NCI-H524 (cell line): ENCODE measurements at regions not wholly inside any gene's neighbourhood (a gene's known extent, or its start where the extent isn't known, plus 50 kb on each side); places are given as distances from the start of the nearest gene placed in this dataset.

Experiments
- DNase-seq, 2 experiments: peaks; one replicate each; lab custom pipeline; 2025; lab: John Stamatoyannopoulos, UW

DNA sequence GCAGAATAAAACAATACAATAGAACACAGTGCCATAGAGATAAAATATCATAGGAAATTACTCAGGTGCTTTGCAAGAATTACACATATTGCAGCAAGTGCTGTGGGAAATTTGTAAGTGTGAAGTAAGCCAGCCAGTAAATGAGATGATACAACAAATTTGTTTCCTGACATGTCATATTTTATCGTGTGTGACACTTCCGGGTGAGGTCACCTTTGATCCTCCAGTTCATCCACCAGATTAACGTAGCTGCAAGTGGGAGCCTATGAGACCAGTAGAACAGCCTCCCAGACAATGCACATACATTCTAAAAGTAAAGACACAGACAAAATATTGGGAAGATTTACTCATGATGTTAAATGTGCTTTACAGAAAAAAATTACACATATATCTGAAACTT lies 72.2 kb downstream of the PRDM9 start:
- no peak for DNase-seq

DNA sequence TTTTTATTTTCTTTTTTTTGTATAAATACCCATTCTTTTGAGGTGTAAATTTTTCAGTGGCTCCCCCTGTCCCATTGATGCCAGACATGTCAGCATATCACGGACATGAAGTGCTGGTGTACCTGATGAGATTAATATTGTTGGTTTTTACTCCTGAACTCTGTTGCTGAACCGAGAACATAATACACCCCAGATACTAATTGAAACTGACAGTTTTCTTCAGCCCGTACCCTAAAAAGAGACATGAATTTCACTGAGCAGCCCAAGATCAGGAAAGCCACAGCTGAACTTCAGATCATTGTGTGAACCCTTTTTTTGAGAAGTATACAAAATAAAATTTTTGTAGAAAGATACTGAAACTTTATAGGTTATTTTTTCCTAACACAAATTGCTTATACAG lies 75.7 kb downstream of the PRDM9 start:
- no peak for DNase-seq

DNA sequence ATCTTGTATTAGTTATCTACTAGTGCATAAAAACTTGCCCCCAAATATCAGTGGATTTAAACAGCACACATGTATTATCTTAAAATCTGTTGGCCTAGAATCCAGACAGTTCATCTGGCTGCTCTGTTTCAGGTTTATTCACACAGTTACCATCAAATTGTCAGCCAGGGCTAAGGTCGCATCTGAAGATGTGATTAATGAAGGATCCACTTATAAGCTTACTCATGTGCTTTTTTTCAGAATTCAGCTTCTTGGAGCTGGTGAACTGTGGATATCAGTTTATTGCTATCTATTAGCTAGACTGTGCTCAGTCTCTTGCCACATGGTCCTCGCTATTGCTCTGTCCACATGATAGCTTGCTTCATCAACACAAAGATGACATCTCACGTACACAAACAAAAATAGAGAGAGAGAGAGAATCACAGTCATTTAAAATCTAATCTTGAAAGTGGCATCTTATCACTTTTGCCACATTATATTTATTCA lies 81.5 kb downstream of the PRDM9 start:
- DNase-seq: no peak

DNA sequence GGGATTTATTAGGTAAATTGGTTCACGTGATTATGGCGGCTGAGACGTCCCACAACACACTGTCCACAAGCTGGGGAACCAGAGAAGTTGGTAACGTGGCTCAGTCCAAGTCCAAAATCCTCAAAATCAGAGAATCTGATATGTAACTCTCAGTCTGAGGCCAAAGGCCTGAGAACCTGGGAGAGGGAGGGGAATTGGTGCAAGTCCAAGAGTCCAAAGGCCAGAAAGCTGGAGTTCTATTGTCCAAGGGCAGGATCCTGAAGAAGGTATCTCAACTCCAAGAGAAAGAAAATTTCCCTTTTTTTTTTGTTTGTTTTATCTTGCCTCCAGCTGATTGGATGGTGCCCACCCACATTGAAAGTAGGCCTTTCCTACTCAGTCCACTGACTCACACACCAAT lies 83.8 kb downstream of the PRDM9 start:
- no peak for DNase-seq

DNA sequence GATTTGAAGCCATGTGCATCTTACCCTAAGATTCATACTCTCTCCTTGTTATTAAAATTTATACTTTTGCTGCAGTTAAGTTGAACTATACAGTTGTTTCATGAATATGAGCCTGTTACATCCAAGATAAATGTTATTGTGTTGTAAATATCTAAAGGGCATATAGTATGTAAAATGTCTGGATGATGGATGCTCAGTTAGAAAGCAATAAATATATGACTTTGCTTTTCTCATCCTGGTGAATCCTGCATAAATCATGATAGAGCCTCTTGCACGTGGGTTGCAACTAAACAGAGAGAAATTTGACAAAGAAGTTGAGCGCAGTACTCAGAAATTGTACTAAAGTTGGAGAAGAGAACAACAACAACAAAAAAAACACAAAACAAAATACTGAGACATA lies 99.5 kb downstream of the PRDM9 start:
- no peak for DNase-seq

DNA sequence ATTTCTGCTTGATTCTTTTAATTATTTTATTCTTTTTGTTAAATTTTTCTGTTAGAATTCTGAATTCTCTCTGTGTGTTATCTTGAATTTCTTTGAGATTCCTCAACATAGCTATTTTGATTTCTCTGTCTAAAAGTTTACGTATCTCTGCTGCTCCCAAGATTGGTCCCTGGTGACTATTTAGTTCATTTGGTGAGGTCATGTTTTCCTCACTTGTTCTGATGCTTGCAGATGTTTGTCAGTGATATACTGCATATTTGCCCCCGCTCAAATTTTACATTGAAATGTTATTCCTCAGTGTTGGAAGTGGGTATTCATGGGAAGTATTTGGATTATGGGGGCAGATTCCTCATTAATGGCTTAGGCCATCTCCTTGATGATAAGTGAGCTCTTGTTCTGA lies 105.3 kb downstream of the PRDM9 start:
- DNase-seq: no peak

DNA sequence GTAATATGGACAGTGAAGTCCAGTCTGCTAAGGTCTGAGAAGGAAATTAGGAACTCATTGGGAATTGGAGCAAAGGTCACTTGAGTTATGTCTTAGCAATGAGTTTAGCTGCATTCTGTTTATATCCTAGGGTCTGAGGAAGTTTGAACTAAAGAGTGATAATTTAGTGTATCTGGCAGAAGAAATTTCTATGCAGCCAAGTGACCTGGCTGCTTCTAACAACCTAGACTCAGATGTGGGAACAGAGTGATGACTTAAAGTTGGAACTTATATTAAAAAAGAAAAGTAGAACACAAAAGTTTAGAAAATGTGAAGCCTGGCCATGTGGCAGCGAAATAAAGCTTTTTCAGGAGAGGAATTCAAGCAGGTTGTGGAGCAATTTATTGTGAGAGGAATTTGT lies 106.2 kb downstream of the PRDM9 start:
- DNase-seq: no peak

DNA sequence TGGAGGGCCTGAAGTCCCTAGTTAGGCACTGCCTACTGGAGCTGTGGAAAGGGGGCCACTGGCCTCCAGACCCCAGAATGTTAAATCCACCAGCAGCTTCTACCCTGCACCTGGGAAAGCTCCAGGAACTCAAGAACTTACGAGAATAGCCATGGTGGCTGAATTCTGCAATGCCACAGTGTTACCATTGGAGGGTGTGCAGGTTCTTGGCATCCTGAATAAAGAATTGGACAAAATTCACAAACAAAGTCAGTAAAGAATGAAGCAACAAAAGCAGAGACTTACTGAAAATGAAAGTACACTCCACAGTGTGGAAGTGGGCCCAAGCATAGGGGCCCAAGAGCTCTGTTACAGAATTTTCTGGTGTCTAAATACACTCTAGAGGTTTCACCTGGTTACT lies 107.0 kb downstream of the PRDM9 start:
- DNase-seq: no peak

DNA sequence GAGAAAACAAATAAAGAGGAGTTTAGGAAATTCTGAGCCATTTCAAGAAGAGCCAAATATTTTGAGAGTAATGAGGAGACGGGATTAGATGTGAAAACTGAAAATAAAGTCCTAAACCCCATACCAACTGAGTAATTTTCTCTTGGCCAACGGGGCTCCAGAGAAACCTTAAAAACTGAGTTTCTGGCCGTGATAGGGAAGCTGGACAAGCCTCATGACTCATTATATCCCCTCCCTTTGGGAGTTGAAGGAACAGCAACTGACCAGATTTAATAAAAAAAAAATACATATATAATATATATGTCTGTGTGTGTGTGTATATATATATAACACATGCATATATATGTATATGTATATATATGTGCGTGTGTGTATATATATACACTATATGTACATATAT lies 119.6 kb downstream of the PRDM9 start:
- DNase-seq: no peak

DNA sequence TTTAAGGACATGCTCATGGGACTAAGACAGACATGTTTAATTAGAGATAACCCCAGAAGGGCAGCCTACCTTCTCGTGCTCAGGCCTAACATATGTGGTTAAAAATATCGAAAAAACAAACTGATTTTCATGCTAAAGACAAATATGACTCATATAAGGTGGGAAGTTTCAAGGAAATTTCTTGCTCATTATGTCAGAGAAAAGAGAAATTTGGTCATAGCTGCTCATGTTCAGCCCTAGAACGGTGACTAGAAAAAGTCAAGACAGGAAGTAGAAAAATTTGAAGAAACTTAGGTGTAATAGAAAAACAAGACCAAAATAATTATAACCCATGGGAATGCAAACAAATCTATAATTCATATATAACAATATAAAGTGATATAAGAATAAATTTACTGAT lies 120.6 kb downstream of the PRDM9 start:
- no peak for DNase-seq

DNA sequence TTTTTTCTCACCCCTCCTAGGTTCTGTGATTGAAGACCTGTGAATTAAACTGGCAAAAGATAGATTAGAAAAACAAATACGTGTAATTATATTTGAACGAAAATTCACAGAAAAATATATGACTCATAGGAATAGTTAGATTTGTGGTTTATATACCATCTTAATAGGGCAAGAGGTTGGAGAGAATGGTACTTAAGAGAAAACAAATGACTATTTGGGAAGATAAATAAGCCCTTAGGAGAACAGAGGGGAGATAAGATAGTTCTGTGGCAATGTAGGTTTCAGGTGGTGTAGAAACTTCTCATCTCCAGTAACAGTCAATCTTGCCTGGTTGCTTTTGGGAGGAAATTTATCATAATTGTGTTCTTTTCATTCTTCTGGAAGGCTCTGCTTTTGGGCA lies 122.0 kb downstream of the PRDM9 start:
- DNase-seq: no peak

DNA sequence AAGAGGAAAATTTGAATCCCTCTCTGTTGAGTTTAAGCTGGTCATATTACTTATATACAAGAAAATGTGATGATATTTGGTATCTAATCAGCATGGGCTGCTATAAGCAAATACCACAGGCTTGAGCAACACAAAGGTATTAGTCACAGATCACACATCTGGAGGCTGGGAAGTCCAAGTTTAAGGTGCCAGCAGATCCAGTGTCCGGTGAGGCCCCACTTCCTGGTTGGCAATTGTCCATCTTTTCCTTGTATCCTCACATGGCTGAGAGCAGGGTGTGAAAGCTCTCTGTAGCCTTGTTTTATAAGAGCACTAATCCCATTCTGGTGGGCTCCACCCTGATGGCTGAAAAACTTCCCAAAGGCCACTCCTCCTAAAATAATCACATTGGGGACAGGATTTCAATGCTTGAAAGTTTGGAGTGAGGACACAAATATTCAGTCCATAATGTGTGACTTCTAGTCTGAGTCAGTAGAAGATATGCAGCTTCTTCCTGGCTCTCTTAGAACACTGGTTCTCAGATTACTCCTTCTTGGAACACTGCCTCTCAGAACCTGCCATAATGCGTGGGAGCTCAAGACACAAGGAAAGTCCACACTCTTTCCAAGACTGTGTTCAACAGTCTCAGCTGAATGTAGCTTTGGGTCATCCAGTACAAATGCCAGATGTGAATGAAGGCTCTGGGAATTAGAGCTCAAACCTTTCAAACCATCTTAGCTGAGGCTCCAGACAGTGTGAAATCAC lies 124.1 kb downstream of the PRDM9 start:
- no peak for DNase-seq

DNA sequence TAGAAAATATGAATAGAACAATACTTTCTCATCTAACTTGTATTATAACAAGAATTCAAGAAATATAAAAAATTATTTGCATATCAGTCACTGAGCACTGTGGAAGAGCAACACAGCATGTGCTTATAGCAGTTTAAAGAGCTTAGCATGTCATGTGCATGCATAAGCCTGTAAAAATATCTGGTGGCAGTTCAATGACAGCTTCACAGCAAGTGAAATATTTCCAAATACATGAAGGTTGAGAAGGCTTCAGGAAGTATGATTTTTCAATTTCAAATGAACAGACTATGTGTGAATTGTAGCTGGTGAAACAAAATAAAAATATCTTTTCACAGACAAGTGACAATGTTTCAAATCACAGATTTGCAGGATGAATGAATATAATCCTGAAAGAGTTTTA lies 128.5 kb downstream of the PRDM9 start:
- no peak for DNase-seq

DNA sequence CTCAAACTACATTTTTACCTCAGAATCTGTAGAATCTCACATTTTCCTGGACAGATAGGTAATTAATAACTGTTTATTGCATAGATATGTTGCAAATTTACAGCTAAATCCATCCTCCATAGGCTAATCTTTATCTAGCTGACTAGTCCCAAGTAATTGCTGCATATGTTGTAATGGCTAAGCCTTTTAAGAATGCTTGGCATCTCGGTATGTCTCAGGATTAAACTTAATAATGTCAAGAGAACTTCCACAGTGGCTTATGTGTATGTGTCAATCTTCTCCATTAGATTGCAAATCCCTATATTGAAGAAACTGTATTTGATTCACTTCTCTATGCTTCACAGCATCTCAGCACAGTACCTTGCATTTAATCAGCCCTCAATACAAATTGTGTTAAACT lies 131.9 kb downstream of the PRDM9 start:
- DNase-seq: peak in 1 of 2 experiments; percentile 64

DNA sequence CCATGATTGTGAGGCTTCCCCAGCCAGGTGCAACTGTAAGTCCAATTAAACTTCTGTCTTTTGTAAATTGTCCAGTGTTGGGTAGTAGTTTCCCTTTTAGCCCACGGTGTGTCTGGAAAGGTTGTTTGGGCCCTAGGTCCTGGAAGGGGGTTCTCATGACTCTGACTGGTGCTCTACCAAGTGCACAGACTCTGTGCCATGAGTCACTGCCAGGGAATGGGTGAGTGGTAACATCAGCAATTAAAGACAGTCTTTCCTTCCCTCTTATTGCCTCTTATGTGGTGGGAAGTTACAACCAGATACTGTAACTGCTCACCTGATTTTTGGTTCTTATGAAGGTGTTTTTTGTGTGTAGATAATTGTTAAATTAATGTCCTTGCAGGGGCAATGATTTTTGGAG lies 141.2 kb downstream of the PRDM9 start:
- DNase-seq: no peak

DNA sequence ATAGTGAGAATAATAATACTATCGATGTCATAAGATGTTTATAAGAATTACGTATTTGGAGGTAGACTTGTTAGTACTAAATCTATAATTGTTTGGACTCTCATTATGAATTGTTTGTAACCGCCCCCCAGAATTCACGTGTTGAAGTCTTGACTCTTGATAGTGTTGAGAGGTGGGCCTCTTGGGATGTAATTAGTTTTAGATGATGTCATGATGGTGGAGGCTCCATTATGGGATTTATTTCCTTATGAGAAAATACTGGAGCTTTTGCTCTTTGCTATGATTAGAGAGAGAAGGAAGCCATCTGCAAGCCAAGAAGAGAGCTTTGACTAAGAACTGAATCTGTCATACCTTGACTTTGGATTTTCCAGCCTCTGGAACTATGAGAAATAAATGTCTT lies 142.2 kb downstream of the PRDM9 start:
- DNase-seq: no peak

DNA sequence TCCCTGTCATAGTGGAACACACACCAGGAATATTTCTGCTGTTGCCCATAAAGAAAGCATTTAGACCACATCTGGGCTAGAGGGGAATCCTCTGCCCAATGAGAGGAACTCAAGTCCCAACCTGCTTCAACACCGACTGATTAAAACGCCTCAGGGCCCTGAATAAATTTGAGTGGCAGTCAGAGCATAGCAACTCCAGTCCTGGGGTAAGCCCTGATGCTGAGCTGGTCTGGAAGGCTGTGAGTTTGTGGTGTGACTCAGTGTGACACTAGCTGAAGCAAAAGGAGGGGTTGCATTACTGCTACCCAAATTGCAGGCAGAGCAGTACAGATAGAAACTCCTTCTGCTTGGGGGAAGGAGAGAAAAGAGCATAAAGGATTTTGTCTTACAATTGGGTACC lies 148.3 kb downstream of the PRDM9 start:
- no peak for DNase-seq

DNA sequence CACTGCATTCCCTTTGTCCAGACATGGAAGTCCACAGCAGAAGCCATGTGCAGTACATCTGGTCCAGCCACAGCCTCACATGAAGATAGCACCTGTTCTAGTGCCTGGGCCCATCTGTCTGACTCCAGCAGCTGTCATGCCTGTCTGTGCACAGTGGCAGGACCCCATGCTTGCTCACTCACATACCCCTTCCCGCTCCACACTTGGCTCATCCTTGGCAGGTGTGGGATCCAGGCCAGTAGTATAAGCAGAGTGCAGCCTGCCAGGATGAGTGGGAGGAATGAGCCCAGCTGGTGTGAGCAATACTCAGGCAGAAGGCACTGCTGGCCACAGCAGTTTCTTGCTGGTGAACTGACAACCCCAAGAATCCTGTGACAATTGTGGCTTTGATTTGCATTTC lies 168.0 kb downstream of the PRDM9 start:
- DNase-seq: peak; percentile 95 to 99

DNA sequence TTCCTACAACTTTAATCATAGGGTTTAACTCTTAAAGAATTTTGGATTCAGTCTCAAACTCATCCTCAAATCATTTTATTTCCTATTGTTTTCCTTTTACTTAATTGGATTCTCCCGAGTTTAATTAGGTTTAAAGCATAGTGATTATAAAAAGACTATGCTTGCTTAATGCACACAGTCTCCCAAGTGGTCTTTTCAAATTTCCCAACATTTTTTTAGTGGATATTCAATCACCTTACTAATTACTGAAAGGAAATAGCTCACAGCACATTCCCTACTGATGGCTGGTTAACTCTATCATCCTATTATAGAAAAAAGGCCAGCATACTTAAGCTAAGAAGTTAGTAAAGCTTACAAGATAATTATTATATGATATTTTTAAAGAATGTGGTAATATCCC lies 170.6 kb downstream of the PRDM9 start:
- DNase-seq: no peak

DNA sequence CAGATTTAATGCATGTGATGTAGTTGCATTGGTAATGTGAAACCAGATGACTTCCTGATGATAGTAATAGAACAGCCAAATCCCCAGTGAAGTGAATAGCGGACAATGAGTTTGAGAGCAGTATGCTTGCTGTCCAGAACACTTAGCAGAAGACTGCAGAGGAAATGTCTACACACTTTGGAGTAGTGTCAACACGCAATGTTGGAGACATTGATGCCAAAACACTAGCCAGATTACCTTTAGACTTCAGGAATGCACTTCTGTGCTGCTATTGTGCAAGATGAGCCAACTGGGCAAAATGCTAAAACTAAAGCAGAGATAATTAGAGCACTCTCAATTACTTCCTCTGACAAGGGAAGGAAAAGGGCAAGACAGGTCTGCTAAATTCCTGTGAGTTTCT lies 176.7 kb downstream of the PRDM9 start:
- DNase-seq: no peak

DNA sequence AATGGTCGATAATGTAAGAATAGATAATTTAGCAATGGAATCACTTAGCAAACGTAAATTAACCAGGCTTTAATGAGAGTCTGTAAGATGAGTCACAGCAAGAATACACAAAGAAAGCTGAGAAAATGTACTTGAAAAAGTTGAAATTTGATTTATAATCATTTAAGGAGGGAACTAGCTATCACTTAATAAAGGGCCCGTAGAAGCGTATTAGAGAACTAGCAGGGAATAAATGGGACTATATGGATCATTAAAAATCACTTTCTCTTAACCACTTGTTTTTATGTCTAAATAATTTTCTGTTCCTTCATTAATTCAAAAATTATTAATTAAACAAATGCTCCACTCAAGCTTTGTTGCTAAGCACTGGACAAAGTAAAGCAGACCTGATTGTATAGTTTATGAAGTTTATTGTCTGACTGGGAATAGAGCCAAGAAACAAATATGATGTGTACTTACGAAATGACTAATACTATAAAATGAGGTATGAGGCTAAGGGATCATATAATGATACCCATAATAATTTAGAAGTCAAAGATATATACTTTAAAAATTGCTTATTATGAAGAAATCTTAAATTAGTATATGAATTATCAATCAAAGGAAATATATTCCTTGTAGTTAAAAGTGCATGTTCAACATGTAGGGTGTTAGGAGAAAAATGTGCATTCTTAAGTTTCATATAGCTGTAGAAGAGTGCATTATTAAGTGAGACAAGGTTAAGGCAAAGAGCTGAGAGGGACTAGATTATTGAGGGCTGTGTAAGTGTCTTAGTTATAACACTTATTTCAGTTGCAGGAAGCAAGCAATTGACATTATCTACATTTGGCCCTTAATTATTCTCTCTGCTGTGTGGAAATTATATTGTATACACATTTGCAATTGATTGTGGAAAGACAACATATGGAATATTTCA lies 196.8 kb downstream of the PRDM9 start:
- no peak for DNase-seq

DNA sequence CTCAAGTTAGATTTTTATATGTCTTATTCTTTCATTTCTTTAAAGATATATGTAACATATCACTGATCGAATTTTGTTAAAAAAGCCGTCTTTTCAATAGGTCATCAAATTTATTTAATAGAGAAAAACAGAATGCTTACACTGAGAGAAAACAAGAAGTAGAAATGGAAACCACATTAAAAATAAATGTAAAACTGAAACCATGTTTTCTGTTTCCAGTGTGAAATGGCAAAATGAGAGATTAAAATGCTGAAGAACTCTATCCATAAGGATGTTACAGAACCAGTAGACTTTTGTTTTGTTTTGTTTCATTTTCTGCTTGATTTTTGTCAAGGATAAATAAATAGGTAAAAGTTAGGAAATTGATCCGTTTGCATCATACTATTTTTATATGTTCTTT lies 210.1 kb downstream of the PRDM9 start:
- DNase-seq: no peak

DNA sequence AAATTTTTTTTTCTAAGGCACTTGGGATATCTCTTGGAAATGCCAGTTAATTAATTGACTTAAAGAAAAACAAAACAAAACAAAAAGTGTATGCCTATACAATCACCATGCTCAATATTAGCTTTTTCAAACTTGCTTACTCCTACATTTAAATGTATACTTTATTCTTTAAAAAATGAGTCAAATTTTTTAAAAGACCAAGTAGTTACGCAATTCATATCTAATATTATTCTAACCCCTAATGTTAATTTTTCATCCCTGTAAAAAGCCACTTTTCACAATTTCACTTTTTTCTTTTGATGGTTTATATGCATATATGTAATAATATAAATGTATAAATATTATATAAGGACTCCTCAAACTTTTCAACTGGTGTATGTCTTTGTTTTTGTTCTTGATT lies 211.2 kb downstream of the PRDM9 start:
- no peak for DNase-seq
